OCI-LY1 (cell line): ENCODE measurements at regions not wholly inside any gene's neighbourhood (a gene's known extent, or its start where the extent isn't known, plus 50 kb on each side); places are given as distances from the start of the nearest gene placed in this dataset.

ENCODE experiments used
- H2AFZ ChIP-seq: fragments of 200-600 bp; sonication (generic), shearing (Covaris generic); 2 replicates; pipeline ENCODE4 v1.6.0; 2014; ENCODE audit warnings: antibody characterized with exemption, mild to moderate bottlenecking, low read length
- H3F3A ChIP-seq: fragments of 200-600 bp; sonication (generic), shearing (Covaris generic); 2 replicates; pipeline ENCODE4 v1.6.0; 2014; ENCODE audit warnings: mild to moderate bottlenecking, antibody characterized with exemption, low read length, moderate library complexity; ENCODE audit not compliant: insufficient read depth
- H3K27ac ChIP-seq: fragments of 200-600 bp; sonication (generic); 2 replicates; pipeline ENCODE4 v1.5.1; 2014; ENCODE audit warnings: low read length, mixed run types, mild to moderate bottlenecking, low read depth; ENCODE audit not compliant: poor library complexity, severe bottlenecking
- H3K27me3 ChIP-seq: fragments of 200-600 bp; sonication (generic); 2 replicates; pipeline ENCODE4 v1.6.0; 2014; ENCODE audit warnings: antibody characterized with exemption, mild to moderate bottlenecking, low read length, moderate library complexity; ENCODE audit not compliant: insufficient read depth
- H3K36me3 ChIP-seq: fragments of 200-600 bp; sonication (generic); 2 replicates; pipeline ENCODE4 v1.6.1; 2014; ENCODE audit warnings: mild to moderate bottlenecking, antibody characterized with exemption, low read length, moderate library complexity, mixed read lengths; ENCODE audit not compliant: insufficient read depth
- H3K4me1 ChIP-seq: fragments of 200-600 bp; sonication (generic); 2 replicates; pipeline ENCODE4 v1.5.1; 2014; ENCODE audit warnings: mild to moderate bottlenecking, low read length, moderate library complexity; ENCODE audit not compliant: insufficient read depth, severe bottlenecking
- H3K4me2 ChIP-seq: fragments of 200-600 bp; sonication (generic), shearing (Covaris generic); 2 replicates; pipeline ENCODE4 v1.6.1; 2014; ENCODE audit warnings: low read length
- H3K4me3 ChIP-seq: fragments of 200-600 bp; sonication (generic); 2 replicates; pipeline ENCODE4 v1.5.1; 2014; ENCODE audit warnings: low read length, low read depth, mild to moderate bottlenecking, mixed read lengths; ENCODE audit not compliant: poor library complexity, severe bottlenecking
- H3K79me2 ChIP-seq: fragments of 200-600 bp; shearing (Covaris generic); 2 replicates; pipeline ENCODE4 v1.6.1; 2016; ENCODE audit warnings: mixed run types, low read length, mixed read lengths; ENCODE audit not compliant: insufficient read depth
- H3K9ac ChIP-seq: fragments of 200-600 bp; sonication (generic), shearing (Covaris generic); 2 replicates; pipeline ENCODE4 v1.6.1; 2014; ENCODE audit warnings: mild to moderate bottlenecking, low read length, mixed read lengths
- H3K9me2 ChIP-seq: fragments of 200-600 bp; sonication (generic), shearing (Covaris generic); 2 replicates; pipeline ENCODE4 v1.6.1; 2014; ENCODE audit warnings: low read depth, mild to moderate bottlenecking, low read length, mixed read lengths
- H3K9me3 ChIP-seq: fragments of 200-600 bp; shearing (Covaris generic); 2 replicates; pipeline ENCODE4 v1.6.1; 2014; ENCODE audit warnings: low read length, mixed read lengths
- H4K20me1 ChIP-seq: fragments of 200-600 bp; sonication (generic), shearing (Covaris generic); 2 replicates; pipeline ENCODE4 v1.6.0; 2016; ENCODE audit warnings: mild to moderate bottlenecking, low read length; ENCODE audit not compliant: insufficient read depth
- EZH2 ChIP-seq: fragments of 200-600 bp; sonication (generic), shearing (Covaris generic); IDR thresholded peaks from 2 replicates; pipeline ENCODE4 v1.8.0; 2017; ENCODE audit warnings: borderline replicate concordance, mixed run types, mild to moderate bottlenecking, antibody characterized with exemption, low read length, moderate library complexity, mixed read lengths
- TF ChIP-seq, protein P1 (sequence below): fragments of 200-600 bp; sonication (generic), shearing (Covaris generic); IDR thresholded peaks from 2 replicates; pipeline ENCODE4 v1.5.1; 2017; ENCODE audit warnings: mild to moderate bottlenecking, antibody characterized with exemption, low read length, moderate library complexity, mixed read lengths

DNA sequence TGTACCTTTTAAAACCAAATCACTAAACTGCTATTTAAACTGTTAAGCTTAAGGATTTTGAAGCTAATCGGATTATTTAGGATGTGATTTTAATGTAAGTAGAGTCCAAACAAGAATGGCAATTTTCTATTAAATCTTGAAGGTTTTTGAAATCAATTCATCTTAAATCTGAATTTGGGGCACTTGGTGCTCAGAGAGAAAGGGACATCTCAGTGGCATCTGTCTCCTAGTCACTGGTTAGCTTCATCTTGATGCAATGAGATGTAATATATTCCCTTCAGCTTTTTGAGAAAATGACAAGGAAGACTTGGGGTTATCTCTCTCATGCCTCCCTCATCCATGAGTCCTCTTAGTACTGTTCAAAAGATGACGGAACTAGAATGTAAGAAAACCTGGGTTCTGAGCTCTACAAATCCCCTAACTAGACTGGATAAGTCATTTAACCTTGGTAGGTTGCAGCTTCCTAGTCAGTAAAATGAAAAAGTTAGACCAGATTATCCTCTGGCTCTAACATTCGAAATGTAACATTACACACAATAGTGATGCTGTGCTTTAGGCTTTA lies 198.5 kb upstream of the NEBL start:
- no peak overlapping the region for H3K4me3 ChIP-seq
- H3F3A ChIP-seq: no peaks in the 10 kb centered on the region
- no peaks in the 10 kb centered on the region for H3K36me3 ChIP-seq
- no peaks in the 10 kb centered on the region for H3K9me3 ChIP-seq
- TF ChIP-seq, protein P1, sequence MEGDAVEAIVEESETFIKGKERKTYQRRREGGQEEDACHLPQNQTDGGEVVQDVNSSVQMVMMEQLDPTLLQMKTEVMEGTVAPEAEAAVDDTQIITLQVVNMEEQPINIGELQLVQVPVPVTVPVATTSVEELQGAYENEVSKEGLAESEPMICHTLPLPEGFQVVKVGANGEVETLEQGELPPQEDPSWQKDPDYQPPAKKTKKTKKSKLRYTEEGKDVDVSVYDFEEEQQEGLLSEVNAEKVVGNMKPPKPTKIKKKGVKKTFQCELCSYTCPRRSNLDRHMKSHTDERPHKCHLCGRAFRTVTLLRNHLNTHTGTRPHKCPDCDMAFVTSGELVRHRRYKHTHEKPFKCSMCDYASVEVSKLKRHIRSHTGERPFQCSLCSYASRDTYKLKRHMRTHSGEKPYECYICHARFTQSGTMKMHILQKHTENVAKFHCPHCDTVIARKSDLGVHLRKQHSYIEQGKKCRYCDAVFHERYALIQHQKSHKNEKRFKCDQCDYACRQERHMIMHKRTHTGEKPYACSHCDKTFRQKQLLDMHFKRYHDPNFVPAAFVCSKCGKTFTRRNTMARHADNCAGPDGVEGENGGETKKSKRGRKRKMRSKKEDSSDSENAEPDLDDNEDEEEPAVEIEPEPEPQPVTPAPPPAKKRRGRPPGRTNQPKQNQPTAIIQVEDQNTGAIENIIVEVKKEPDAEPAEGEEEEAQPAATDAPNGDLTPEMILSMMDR: no peak
- TF ChIP-seq EZH2: no peak
- H4K20me1 ChIP-seq: no peaks in the 10 kb centered on the region
- H3K79me2 ChIP-seq: no peaks in the 10 kb centered on the region
- H3K9me2 ChIP-seq: no peaks in the 10 kb centered on the region
- no peak overlapping the region for H2AFZ ChIP-seq
- H3K27ac ChIP-seq: no peak overlapping the region
- no peak overlapping the region for H3K9ac ChIP-seq
- H3K27me3 ChIP-seq: no peaks in the 10 kb centered on the region
- no peaks in the 10 kb centered on the region for H3K4me1 ChIP-seq
- no peak overlapping the region for H3K4me2 ChIP-seq

DNA sequence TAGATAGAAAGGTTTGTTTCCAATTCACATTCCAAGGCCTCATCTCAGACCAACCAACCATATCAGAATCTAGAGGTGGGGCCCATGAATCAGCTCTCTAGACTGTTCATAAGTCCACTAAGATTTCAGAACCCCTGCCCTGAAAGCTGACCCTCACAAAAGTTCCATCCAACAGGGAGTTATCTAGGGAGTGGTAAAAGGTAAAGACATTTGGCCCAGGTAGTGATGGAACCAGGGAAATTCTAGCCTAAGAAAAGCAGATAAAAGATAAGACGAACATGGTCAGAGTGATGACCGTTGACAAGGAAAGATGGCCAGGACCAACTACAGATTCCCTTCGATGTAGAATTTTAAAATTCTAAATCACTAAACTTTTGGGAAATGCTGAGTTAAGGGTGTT lies 198.0 kb upstream of the NEBL start:
- Histone ChIP-seq H3K79me2 (no peaks in the 10 kb centered on the region), H3K9ac (no peak overlapping the region), H3K4me1 (no peaks in the 10 kb centered on the region), H3K27me3 (no peaks in the 10 kb centered on the region), H3K9me2 (no peaks in the 10 kb centered on the region), H3F3A (no peaks in the 10 kb centered on the region), H4K20me1 (no peaks in the 10 kb centered on the region), H2AFZ (no peak overlapping the region), H3K36me3 (no peaks in the 10 kb centered on the region), H3K9me3 (no peaks in the 10 kb centered on the region), H3K27ac (no peak overlapping the region), H3K4me3 (no peak overlapping the region), H3K4me2 (no peak overlapping the region)
- TF ChIP-seq EZH2: no peak
- TF ChIP-seq, protein P1: no peak

DNA sequence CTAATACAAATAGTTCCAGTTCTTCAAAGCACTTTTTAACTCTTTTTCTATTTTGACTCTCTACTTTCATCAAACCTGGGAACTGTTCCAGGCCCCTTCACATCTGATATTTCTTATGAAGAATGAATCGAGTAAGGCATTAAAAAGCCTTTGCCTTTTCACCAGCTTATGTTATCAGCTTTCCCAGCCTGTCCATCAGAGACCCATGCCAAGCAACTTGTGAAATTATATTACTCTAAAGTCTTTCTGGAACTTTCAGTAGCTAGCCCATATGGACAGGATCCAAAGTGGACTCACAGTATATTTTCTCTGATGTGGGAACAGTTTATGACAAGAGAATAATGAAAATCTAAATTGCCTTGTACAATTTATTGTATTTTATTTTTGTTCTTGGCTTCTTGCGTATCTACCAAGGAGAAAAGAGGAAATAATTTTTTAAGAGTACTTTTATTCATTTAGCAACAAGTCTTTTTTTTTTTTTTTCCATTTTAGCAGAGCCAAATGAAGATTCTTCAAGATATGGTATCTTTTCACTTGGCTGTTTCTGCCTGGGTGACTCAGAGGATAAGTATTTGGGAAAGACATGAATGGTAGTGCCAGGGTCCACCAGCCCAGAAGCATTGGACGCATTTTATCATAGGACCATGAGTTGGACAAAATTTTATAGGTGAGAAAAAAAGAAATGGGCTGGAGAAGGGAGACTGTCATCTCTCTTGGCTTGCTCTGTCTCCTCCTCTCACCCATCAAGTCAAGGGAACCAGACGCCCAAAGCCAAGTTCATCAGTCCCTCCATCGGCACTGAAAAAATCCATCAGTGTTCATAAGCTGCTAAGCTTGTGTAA lies 195.8 kb upstream of the NEBL start:
- Histone ChIP-seq H4K20me1 (no peaks in the 10 kb centered on the region), H3K27me3 (no peaks in the 10 kb centered on the region), H3K79me2 (no peaks in the 10 kb centered on the region), H3K27ac (no peak overlapping the region), H3K9me2 (no peaks in the 10 kb centered on the region), H3K9ac (no peak overlapping the region), H3K4me3 (no peak overlapping the region), H3K9me3 (no peaks in the 10 kb centered on the region), H3K4me2 (no peak overlapping the region), H3F3A (no peaks in the 10 kb centered on the region), H3K36me3 (no peaks in the 10 kb centered on the region), H3K4me1 (no peaks in the 10 kb centered on the region), H2AFZ (no peak overlapping the region)
- TF ChIP-seq, protein P1: no peak
- TF ChIP-seq EZH2: no peak
